ENCODE measurements at regions not wholly inside any gene's neighbourhood (a gene's known extent, or its start where the extent isn't known, plus 50 kb on each side); places are given as distances from the start of the nearest gene placed in this dataset.

DNA sequence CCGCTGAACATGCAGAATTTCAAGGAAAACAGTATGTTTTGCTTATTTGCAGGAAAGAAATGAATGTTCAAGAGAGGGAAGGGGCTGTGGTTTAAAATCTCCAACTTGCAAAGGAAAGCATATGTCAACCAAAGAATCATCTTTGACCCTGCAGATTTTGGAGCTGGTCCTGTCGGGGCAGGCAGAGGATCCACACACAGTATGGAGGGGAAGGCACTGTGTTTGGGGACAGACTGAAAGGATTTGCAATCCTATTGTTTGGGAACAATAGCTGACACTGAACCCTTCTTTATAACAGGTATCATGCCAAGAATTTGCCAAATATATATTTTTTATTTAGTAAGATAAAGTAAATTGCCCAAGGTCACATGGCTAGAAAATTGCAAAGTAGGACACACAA, 121.4 kb upstream of the ZNF618 start:
- DNase-seq, result no peak
- Mint-ChIP-seq H3K27ac (no peak overlapping the region), H3K27me3 (peaks cover 9% of the 10 kb centered on the region), H3K36me3 (ENCODE audit: low read depth) (no peaks in the 10 kb centered on the region), H3K9me3 (no peaks in the 10 kb centered on the region), H3K4me3 (no peak overlapping the region), H3K4me1 (no peaks in the 10 kb centered on the region)
- intact Hi-C loops (cut with micrococcal nuclease), result no loop called here

GRCh38 chr9:113755433-113755832, 120.7 kb upstream of the ZNF618 start:
- peaks cover 7% of the 10 kb centered on the region for H3K27me3 Mint-ChIP-seq
- no peaks in the 10 kb centered on the region for H3K36me3 Mint-ChIP-seq (ENCODE audit: low read depth)
- H3K27ac Mint-ChIP-seq, result no peak overlapping the region
- no peaks in the 10 kb centered on the region for H3K4me1 Mint-ChIP-seq
- intact Hi-C loops (cut with micrococcal nuclease), result no loop called here
- DNase-seq, result peak; percentile 25
- no peak overlapping the region for H3K4me3 Mint-ChIP-seq
- H3K9me3 Mint-ChIP-seq, result no peaks in the 10 kb centered on the region

GRCh38 chr9:113756476-113757192, 119.5 kb upstream of the ZNF618 start:
- no peak for DNase-seq
- Mint-ChIP-seq H3K36me3 (ENCODE audit: low read depth) (no peaks in the 10 kb centered on the region), H3K4me3 (no peak overlapping the region), H3K4me1 (no peaks in the 10 kb centered on the region), H3K9me3 (no peaks in the 10 kb centered on the region), H3K27me3 (peaks cover 8% of the 10 kb centered on the region), H3K27ac (no peak overlapping the region)
- intact Hi-C loops (cut with micrococcal nuclease), result no loop called here

DNA sequence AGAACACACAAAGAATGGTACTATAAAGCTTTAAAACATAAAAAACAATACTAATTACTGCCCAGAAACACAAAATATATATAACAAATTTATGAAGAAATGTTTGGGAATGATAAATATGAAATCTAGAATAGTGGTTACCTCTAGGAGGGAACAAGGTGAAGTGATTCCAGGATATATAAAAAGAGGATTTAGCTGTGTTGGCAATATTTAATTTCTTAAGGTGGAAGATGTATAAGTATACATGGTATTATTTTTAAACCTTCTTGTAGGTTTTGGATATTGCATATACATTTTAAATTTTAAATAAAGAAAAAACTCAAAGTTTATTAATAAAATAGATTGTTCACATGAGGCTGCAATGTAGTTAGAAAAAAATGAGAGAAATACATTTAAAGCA, 112.7 kb upstream of the ZNF618 start:
- Mint-ChIP-seq H3K4me1 (no peaks in the 10 kb centered on the region), H3K9me3 (peaks cover 7% of the 10 kb centered on the region), H3K4me3 (no peak overlapping the region), H3K27me3 (peaks cover 7% of the 10 kb centered on the region), H3K27ac (no peak overlapping the region), H3K36me3 (ENCODE audit: low read depth) (no peaks in the 10 kb centered on the region)
- DNase-seq, result no peak
- intact Hi-C loops (cut with micrococcal nuclease), result no loop called here

- Mint-ChIP-seq H3K27ac (no peak overlapping the region), H3K27me3 (peaks cover 7% of the 10 kb centered on the region), H3K4me1 (no peaks in the 10 kb centered on the region), H3K4me3 (no peak overlapping the region), H3K9me3 (peaks cover 7% of the 10 kb centered on the region), H3K36me3 (ENCODE audit: low read depth) (no peaks in the 10 kb centered on the region)
- no peak for DNase-seq
- intact Hi-C loops (cut with micrococcal nuclease), result no loop called here
Observed at GRCh38 chr9:113764572-113764971, 111.5 kb upstream of the ZNF618 start.

- H3K9me3 Mint-ChIP-seq, result peaks cover 6% of the 10 kb centered on the region
- no peak overlapping the region for H3K27ac Mint-ChIP-seq
- H3K36me3 Mint-ChIP-seq (ENCODE audit: low read depth), result no peaks in the 10 kb centered on the region
- peaks cover 5% of the 10 kb centered on the region for H3K27me3 Mint-ChIP-seq
- H3K4me3 Mint-ChIP-seq, result no peak overlapping the region
- intact Hi-C loops (cut with micrococcal nuclease), result no loop called here
- no peak for DNase-seq
- no peaks in the 10 kb centered on the region for H3K4me1 Mint-ChIP-seq
Observed at GRCh38 chr9:113769412-113769811, 106.7 kb upstream of the ZNF618 start.

DNA sequence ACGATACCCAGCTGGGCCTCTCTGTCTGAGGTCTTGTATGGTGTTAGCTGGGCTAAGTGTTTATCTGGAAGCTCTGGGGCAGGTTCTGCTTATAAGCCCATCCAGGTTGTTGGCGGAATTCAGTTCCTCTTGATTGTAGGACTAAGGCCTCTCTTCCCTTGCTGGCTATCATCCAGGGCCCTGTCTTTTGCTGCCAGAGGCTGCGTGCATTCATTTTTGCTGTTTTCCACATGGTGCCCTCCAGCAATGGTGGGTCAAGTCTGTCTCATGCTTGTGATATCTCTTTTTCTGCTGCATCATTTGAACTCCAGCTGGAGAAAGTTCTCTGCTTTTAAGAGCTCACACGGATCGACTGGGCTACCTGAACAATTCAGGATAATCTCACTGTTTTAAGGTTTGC, 105.7 kb upstream of the ZNF618 start:
- no peaks in the 10 kb centered on the region for H3K36me3 Mint-ChIP-seq (ENCODE audit: low read depth)
- no peaks in the 10 kb centered on the region for H3K4me1 Mint-ChIP-seq
- H3K27ac Mint-ChIP-seq, result no peak overlapping the region
- peaks cover 3% of the 10 kb centered on the region for H3K27me3 Mint-ChIP-seq
- H3K9me3 Mint-ChIP-seq, result no peaks in the 10 kb centered on the region
- intact Hi-C loops (cut with micrococcal nuclease), result no loop called here
- H3K4me3 Mint-ChIP-seq, result no peak overlapping the region
- no peak for DNase-seq

- Mint-ChIP-seq H3K27me3 (peaks cover 3% of the 10 kb centered on the region), H3K36me3 (ENCODE audit: low read depth) (no peaks in the 10 kb centered on the region)
- peak; percentile 34 for DNase-seq
Observed at GRCh38 chr9:113771199-113771598, 104.9 kb upstream of the ZNF618 start.

GRCh38 chr9:113772121-113772810, 103.8 kb upstream of the ZNF618 start:
- H3K27me3 Mint-ChIP-seq, result peaks cover 3% of the 10 kb centered on the region
- no peaks in the 10 kb centered on the region for H3K36me3 Mint-ChIP-seq (ENCODE audit: low read depth)
- no peak overlapping the region for H3K4me3 Mint-ChIP-seq
- H3K4me1 Mint-ChIP-seq, result no peaks in the 10 kb centered on the region
- intact Hi-C loops (cut with micrococcal nuclease), result no loop called here
- H3K9me3 Mint-ChIP-seq, result no peaks in the 10 kb centered on the region
- no peak overlapping the region for H3K27ac Mint-ChIP-seq
- DNase-seq, result peak; percentile 17

More at GRCh38 chr9:113771199-113771598, 104.9 kb upstream of the ZNF618 start:
- intact Hi-C loops (cut with micrococcal nuclease), result no loop called here
- Mint-ChIP-seq H3K9me3 (no peaks in the 10 kb centered on the region), H3K4me3 (no peak overlapping the region), H3K27ac (no peak overlapping the region), H3K4me1 (no peaks in the 10 kb centered on the region)

GRCh38 chr9:113774963-113775362, 101.1 kb upstream of the ZNF618 start:
- Mint-ChIP-seq H3K36me3 (ENCODE audit: low read depth) (no peaks in the 10 kb centered on the region), H3K27me3 (no peaks in the 10 kb centered on the region), H3K4me3 (no peak overlapping the region), H3K27ac (no peak overlapping the region), H3K9me3 (no peaks in the 10 kb centered on the region), H3K4me1 (no peaks in the 10 kb centered on the region)
- DNase-seq, result no peak
- intact Hi-C loops (cut with micrococcal nuclease), result no loop called here

DNA sequence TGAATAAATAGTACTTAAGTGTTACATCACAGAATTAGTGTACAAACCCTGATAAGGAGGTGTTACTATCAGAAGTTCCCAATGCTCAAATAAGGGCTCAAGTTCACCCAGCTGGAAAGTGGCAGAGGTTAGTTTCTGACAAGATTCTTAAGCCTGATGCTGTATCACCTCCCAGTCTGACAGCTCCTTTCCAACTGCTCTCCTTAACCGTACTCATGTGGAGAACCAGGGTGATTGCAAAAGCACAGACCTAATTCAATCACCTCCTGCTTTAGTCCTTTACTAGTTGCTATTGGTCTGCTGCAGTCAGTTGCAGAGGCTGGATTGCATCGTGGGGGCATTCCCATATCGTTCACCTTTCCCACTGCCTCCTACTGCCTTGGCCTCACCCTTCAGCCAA, 100.4 kb upstream of the ZNF618 start:
- H3K27me3 Mint-ChIP-seq, result no peaks in the 10 kb centered on the region
- DNase-seq, result no peak
- H3K4me3 Mint-ChIP-seq, result no peak overlapping the region
- no peaks in the 10 kb centered on the region for H3K9me3 Mint-ChIP-seq
- H3K27ac Mint-ChIP-seq, result no peak overlapping the region
- no peaks in the 10 kb centered on the region for H3K4me1 Mint-ChIP-seq
- no peaks in the 10 kb centered on the region for H3K36me3 Mint-ChIP-seq (ENCODE audit: low read depth)
- intact Hi-C loops (cut with micrococcal nuclease), result no loop called here

DNA sequence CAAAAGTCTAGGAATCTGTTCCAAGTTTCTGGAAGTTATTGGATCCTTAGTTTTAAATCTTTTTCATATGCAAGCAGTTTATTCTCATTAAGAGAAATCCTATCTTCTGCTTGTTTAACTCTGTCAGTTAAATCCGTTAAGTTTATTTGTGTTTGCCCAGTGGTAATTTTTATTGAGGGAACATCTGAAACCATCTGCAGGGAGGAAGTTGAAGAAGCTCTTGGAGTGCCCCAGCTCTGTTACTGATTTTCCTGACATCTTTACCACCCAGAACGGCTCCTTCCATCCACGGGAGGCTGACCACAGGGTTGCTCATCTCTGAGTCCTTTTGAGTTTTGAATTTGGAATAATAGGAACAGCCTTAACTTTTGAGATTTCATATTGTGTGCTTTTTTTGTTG, 99.9 kb upstream of the ZNF618 start:
- Mint-ChIP-seq H3K36me3 (ENCODE audit: low read depth) (no peaks in the 10 kb centered on the region), H3K9me3 (no peaks in the 10 kb centered on the region), H3K4me3 (no peak overlapping the region), H3K27me3 (no peaks in the 10 kb centered on the region), H3K4me1 (no peaks in the 10 kb centered on the region), H3K27ac (no peak overlapping the region)
- intact Hi-C loops (cut with micrococcal nuclease), result no loop called here
- DNase-seq, result no peak

GRCh38 chr9:113781381-113781780, 94.7 kb upstream of the ZNF618 start:
- no peaks in the 10 kb centered on the region for H3K27me3 Mint-ChIP-seq
- no peaks in the 10 kb centered on the region for H3K4me1 Mint-ChIP-seq
- H3K27ac Mint-ChIP-seq, result no peak overlapping the region
- no peak overlapping the region for H3K4me3 Mint-ChIP-seq
- intact Hi-C loops (cut with micrococcal nuclease), result no loop called here
- DNase-seq, result no peak
- H3K9me3 Mint-ChIP-seq, result no peaks in the 10 kb centered on the region
- H3K36me3 Mint-ChIP-seq (ENCODE audit: low read depth), result no peaks in the 10 kb centered on the region

DNA sequence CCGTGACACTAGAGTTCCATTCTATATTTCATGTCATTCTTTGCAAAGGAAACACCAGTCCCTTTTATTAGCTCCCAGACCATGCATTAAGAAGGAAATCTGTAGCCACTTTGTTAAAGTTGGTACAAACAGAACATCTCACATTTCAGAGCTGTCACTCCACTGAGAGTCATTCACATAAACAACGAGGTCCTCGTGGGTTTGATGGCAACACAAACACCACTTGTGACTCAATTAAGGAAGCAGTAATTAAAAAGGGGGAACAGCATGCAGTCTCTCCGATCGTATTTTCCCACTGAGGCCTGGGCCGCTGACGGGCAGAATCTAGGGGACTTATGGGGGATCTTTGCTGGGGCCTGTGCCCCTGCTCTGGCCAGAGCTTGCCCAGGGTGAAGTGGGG, 94.2 kb upstream of the ZNF618 start:
- no peak overlapping the region for H3K27ac Mint-ChIP-seq
- H3K9me3 Mint-ChIP-seq, result no peaks in the 10 kb centered on the region
- intact Hi-C loops (cut with micrococcal nuclease), result no loop called here
- no peaks in the 10 kb centered on the region for H3K4me1 Mint-ChIP-seq
- no peak for DNase-seq
- no peaks in the 10 kb centered on the region for H3K36me3 Mint-ChIP-seq (ENCODE audit: low read depth)
- H3K4me3 Mint-ChIP-seq, result no peak overlapping the region
- H3K27me3 Mint-ChIP-seq, result no peaks in the 10 kb centered on the region

DNA sequence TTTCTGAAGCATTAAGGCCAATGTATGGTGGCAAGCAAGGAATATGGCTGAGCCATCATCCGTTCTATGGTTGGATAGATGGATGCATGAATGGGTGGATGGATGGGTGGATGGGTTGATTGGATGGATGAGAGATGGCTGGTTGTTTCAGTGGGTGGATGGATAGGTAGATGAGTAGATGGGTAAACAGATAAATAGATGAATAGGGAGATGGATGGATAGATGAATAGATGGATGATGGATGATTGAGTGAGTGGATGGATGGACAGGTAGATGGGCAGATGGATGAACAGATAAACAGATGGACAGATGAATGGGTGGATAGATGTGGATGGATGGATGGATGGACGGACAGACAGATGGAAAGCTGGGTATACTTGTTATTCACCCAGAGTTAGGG, 92.6 kb upstream of the ZNF618 start:
- Mint-ChIP-seq H3K9me3 (no peaks in the 10 kb centered on the region), H3K27ac (no peak overlapping the region)

More for the DNA sequence above, 92.6 kb upstream of the ZNF618 start:
- intact Hi-C loops (cut with micrococcal nuclease), result no loop called here
- H3K4me1 Mint-ChIP-seq, result no peaks in the 10 kb centered on the region
- H3K36me3 Mint-ChIP-seq (ENCODE audit: low read depth), result no peaks in the 10 kb centered on the region
- H3K27me3 Mint-ChIP-seq, result peaks cover 2% of the 10 kb centered on the region
- DNase-seq, result no peak
- H3K4me3 Mint-ChIP-seq, result no peak overlapping the region

Measured in activated CD4-positive, alpha-beta T cell treated with anti-CD3 and anti-CD28 coated beads, Interleukin-2, amount 10 ng/mL, durations not matched to agents 24 days and 14 days (primary cell).